ENCODE measurements at regions not wholly inside any gene's neighbourhood (a gene's known extent, or its start where the extent isn't known, plus 50 kb on each side); places are given as distances from the start of the nearest gene placed in this dataset.

DNA sequence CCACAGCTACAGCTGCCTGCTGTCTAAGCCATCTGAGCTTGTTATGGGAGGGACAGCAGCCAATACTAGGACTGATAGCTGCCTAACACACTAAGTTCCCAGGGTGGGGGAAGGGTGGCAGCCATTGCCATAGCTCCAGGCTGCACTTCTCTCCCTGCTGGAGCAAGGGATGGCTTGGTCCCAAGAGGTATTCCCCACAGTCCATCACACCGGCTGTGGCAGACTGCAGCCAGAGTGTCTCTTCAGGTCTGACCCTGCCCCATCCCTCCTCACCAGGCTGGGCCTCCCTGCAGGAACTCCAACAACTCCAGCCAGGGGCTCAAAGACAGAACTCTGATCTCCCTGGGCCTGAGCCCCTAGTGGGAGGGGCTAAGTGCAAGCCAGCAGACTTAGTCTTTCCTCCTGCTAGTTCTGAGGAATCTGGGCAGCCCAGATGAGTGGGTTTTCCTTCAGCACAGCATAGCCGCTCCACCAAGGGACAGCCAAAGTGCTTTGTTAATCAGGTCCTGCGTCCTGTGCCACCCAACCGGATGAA is 632.1 kb downstream of the SOCS6 start:
- TF ChIP-seq FOXK2 (IDR thresholded peaks at IDR 0.05) = no peak
- TF ChIP-seq FOXA1 (IDR thresholded peaks at IDR 0.05) = no peak
- no peak for TF ChIP-seq SUZ12 (IDR thresholded peaks at IDR 0.05)
- TF ChIP-seq TARDBP (IDR thresholded peaks at IDR 0.05) = no peak
- no peak for TF ChIP-seq BHLHE40 (IDR thresholded peaks at IDR 0.05; ENCODE audit: borderline replicate concordance)
- no peak for TF ChIP-seq HDGF (IDR thresholded peaks at IDR 0.05; ENCODE audit: borderline replicate concordance)
- TF ChIP-seq ZNF384 (IDR thresholded peaks at IDR 0.05) = no peak
- no peak for TF ChIP-seq ARNT (IDR thresholded peaks at IDR 0.05)
- no peak for TF ChIP-seq L3MBTL2 (conservative IDR thresholded peaks at IDR 0.05)
- TF ChIP-seq ELF4 (IDR thresholded peaks at IDR 0.05) = no peak
